Ascending aorta (tissue), 2 donors: ENCODE measurements at regions not wholly inside any gene's neighbourhood (a gene's known extent, or its start where the extent isn't known, plus 50 kb on each side); places are given as distances from the start of the nearest gene placed in this dataset.

Experiments used
- DNase-seq, 2 donors: peaks; one replicate each; pipeline ENCODE4 v3.0.0-alpha.2; 2019; ENCODE audit warnings: low spot score in 2 of 2
- H3K27ac ChIP-seq, 2 donors: fragments of 200-600 bp; sonication (generic); one replicate each; pipeline ENCODE4 v1.5.1; 2016 to 2017; ENCODE audit warnings: mild to moderate bottlenecking in 1 of 2
- H3K27me3 ChIP-seq: fragments of 200-600 bp; sonication (generic); one replicate; pipeline ENCODE4 v1.5.1; 2017
- H3K36me3 ChIP-seq, 2 donors: fragments of 200-600 bp; sonication (generic); one replicate each; pipeline ENCODE4 v1.5.1; 2016
- H3K4me1 ChIP-seq, 2 donors: fragments of 200-600 bp; sonication (generic); one replicate each; pipeline ENCODE4 v1.5.1; 2016 to 2017; ENCODE audit warnings: mild to moderate bottlenecking in 1 of 2
- H3K4me3 ChIP-seq, 2 donors: fragments of 200-600 bp; sonication (generic); one replicate each; pipeline ENCODE4 v1.5.1; 2016 to 2017; ENCODE audit warnings: mild to moderate bottlenecking in 1 of 2
- H3K9me3 ChIP-seq, 2 donors: fragments of 200-600 bp; sonication (generic); one replicate each; pipeline ENCODE4 v1.5.1; 2016
- CTCF ChIP-seq, 3 experiments: fragments of 200-600 bp in 2 of 3; fragments of 450-650 bp in 1 of 3; sonication (generic) in 2 of 3; IDR thresholded peaks; one replicate each; pipeline ENCODE4 v1.5.1; 2016 to 2019; ENCODE audit warnings: antibody characterized with exemption in 3 of 3, mild to moderate bottlenecking in 1 of 3, moderate library complexity in 1 of 3
- intact Hi-C: fragments of 100-400 bp; cut with DNase I; formaldehyde crosslinking; loops from one replicate; pipeline ENCODE4 v1.15.1; 2023

DNA sequence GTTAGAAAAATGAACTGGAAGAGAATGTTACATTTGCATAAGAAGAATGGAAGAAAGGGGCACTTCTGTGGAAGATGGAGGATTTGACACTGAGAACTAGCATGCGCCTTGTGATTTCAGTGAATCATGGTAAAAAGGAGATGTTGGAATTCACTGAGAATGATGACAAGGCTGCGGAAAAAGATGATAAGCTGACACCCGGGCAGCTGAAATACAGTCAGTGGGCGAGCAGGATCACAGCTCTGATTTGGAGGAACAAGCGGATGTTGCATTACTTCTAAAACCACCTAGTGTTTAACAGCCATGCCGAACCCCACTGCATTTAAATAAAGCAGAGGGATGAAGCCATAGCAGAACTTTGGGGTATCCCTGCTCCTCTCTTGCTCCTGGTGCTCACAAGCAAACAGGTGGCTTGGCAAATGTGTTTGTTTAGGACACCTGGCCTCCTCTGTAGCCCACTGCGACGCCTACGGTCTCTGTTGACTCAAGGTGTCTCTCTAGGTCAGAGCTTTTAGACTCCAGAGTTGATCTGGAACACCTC is 134.9 kb downstream of the NDUFA10 start:
- no peaks in the 10 kb centered on the region for H3K27me3 ChIP-seq
- intact Hi-C loops, result no loop called here
- peaks cover 5 to 8% of the 10 kb centered on the region in 2 donors for H3K9me3 ChIP-seq
- TF ChIP-seq CTCF (IDR thresholded peaks at IDR 0.05), result no peak
- no peak for DNase-seq
- H3K27ac ChIP-seq, result no peak overlapping the region
- no peaks in the 10 kb centered on the region for H3K4me1 ChIP-seq
- H3K4me3 ChIP-seq, result no peak overlapping the region
- no peaks in the 10 kb centered on the region for H3K36me3 ChIP-seq

DNA sequence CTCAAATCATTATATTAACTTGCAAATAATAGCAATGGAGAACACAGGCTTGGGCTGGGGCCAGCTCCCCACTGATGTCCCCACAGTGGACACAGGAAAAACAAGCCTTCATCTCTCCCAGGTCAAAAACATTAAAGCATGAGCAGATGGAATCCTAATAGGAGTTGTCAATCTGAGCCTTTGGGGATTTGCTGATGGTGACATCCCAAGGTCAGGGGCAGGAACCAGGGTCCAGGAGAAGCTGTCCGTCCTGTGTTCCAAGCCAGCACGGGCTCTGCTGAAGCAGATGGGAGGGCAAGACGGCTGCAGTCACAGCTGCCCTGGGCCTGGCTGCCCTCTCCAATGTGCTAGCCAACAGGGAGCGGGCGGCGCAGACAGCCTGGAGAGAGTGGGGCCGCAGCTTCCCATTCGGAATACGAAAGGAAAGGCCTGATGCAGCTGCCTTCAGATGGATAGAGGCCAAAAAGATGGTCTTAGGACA is 135.5 kb downstream of the NDUFA10 start:
- no peaks in the 10 kb centered on the region for H3K27me3 ChIP-seq
- intact Hi-C loops, result no loop called here
- H3K4me3 ChIP-seq, result no peak overlapping the region
- H3K27ac ChIP-seq, result no peak overlapping the region
- TF ChIP-seq CTCF (IDR thresholded peaks at IDR 0.05), result no peak
- DNase-seq, result no peak
- H3K4me1 ChIP-seq, result no peaks in the 10 kb centered on the region
- H3K36me3 ChIP-seq, result no peaks in the 10 kb centered on the region
- peaks cover 11 to 14% of the 10 kb centered on the region in 2 donors for H3K9me3 ChIP-seq

- Histone ChIP-seq H3K4me3 (no peak overlapping the region), H3K27me3 (no peaks in the 10 kb centered on the region), H3K36me3 (no peaks in the 10 kb centered on the region), H3K9me3 (peaks cover 13 to 22% of the 10 kb centered on the region in 2 donors), H3K4me1 (no peaks in the 10 kb centered on the region), H3K27ac (no peak overlapping the region)
- TF ChIP-seq CTCF (IDR thresholded peaks at IDR 0.05), result no peak
- intact Hi-C loops, result no loop called here
- DNase-seq, result no peak
Measured at GRCh38 chr2:239887604-239888003, 137.5 kb downstream of the NDUFA10 start.

DNA sequence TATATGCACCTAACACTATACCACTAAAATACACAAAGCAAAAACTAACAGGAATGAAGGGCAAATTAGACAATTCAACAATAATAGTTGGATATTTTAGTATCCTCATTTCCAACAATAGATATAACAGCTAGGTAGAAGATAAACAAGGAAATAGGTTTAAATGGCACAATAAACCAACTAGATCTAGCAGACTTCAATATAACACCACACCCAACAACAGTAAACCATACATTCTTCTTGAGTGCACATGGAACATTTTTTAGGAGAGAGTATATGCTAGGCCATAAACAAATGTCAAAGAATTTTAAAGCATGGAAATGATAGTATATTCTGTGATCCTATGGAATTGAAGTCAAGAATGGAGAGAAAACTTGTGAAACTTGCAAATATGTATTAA is 138.4 kb downstream of the NDUFA10 start:
- Histone ChIP-seq H3K27me3 (no peaks in the 10 kb centered on the region), H3K27ac (no peak overlapping the region), H3K4me3 (no peak overlapping the region), H3K4me1 (peaks cover 4 to 8% of the 10 kb centered on the region in 2 donors), H3K9me3 (peaks cover 13 to 22% of the 10 kb centered on the region in 2 donors), H3K36me3 (no peaks in the 10 kb centered on the region)
- no peak for TF ChIP-seq CTCF (IDR thresholded peaks at IDR 0.05)
- DNase-seq, result no peak
- intact Hi-C loops, result no loop called here

- Histone ChIP-seq H3K9me3 (peaks cover 13 to 22% of the 10 kb centered on the region in 2 donors), H3K4me3 (no peak overlapping the region), H3K27me3 (no peaks in the 10 kb centered on the region), H3K27ac (no peak overlapping the region), H3K36me3 (no peaks in the 10 kb centered on the region), H3K4me1 (peaks cover 4 to 14% of the 10 kb centered on the region in 2 donors)
- DNase-seq, result no peak
- intact Hi-C loops, result loop anchor here (5.0 kb wide), 1 partner anchor 608 kb away; no protein-coding TSS in a partner anchor
- no peak for TF ChIP-seq CTCF (IDR thresholded peaks at IDR 0.05)
Measured at GRCh38 chr2:239884875-239885274, 140.3 kb downstream of the NDUFA10 start.

DNA sequence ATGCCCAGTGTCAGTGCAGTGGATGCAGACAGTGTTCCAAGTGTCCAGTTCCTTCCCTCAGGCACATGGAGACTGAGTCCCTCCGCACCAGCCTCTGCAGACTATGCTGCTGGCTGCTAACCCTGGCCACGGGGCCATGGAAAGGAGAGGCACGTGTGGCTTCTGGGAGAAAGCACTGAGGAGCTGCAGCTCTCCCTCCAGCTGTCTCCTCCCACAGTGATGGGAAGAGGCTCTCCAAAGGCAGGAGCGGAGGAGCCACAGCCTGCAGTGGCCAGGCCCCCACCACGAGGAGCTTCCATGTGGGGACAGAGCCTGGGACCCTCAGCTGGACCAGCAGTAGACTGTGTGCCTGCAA is 141.1 kb downstream of the NDUFA10 start:
- Histone ChIP-seq H3K27ac (no peak overlapping the region), H3K9me3 (peaks cover 13 to 22% of the 10 kb centered on the region in 2 donors), H3K4me1 (peaks cover 4 to 14% of the 10 kb centered on the region in 2 donors), H3K27me3 (no peaks in the 10 kb centered on the region), H3K4me3 (no peak overlapping the region), H3K36me3 (no peaks in the 10 kb centered on the region)
- intact Hi-C loops, result loop anchor here (5.0 kb wide), 1 partner anchor 607 kb away; no protein-coding TSS in a partner anchor
- DNase-seq, result no peak
- TF ChIP-seq CTCF (IDR thresholded peaks at IDR 0.05), result no peak
